Heart right ventricle (tissue), 16 donors: ENCODE measurements at regions not wholly inside any gene's neighbourhood (a gene's known extent, or its start where the extent isn't known, plus 50 kb on each side); places are given as distances from the start of the nearest gene placed in this dataset.
"Not testable (repeated sequence)": the region's sequence is repeated elsewhere in the genome, so short reads cannot be mapped to it uniquely, and the experiment has no call there.

ENCODE experiments used
- ATAC-seq, 8 donors: fragments of 200-7000 bp; cut with Tn5 transposase; one replicate each; pipeline ENCODE4 v1.9.1; 2020; ENCODE audit warnings: mild to moderate bottlenecking in 8 of 8, moderate library complexity in 8 of 8, moderate number of reproducible peaks in 1 of 8
- DNase-seq, 2 donors: peaks; one replicate each; pipeline ENCODE4 v3.0.0-alpha.2; 2020
- H3K27ac ChIP-seq, 10 donors: fragments of 200-600 bp; sonication (generic) in 2 of 10; one replicate each; pipeline versions ENCODE4 v1.5.0 to v1.8.0; 2020 to 2022; ENCODE audit warnings: mild to moderate bottlenecking in 3 of 10
- H3K27me3 ChIP-seq, 7 donors: fragments of 200-600 bp; one replicate each; pipeline ENCODE4 v1.8.0; 2021 to 2022; ENCODE audit warnings: mild to moderate bottlenecking in 2 of 7
- H3K36me3 ChIP-seq, 9 donors: fragments of 200-600 bp; sonication (generic) in 1 of 9; one replicate each; pipeline versions ENCODE4 v1.5.0 to v1.8.0; 2020 to 2022; ENCODE audit warnings: mild to moderate bottlenecking in 2 of 9
- H3K4me1 ChIP-seq, 9 donors: fragments of 200-600 bp; sonication (generic) in 1 of 9; one replicate each; pipeline versions ENCODE4 v1.5.0 to v1.8.0; 2020 to 2022; ENCODE audit warnings: mild to moderate bottlenecking in 4 of 9
- H3K4me3 ChIP-seq, 10 donors: fragments of 200-600 bp; sonication (generic) in 2 of 10; one replicate each; pipeline versions ENCODE4 v1.5.0 to v1.8.0; 2020 to 2022; ENCODE audit warnings: mild to moderate bottlenecking in 7 of 10, moderate library complexity in 2 of 10
- H3K9me3 ChIP-seq, 11 donors: fragments of 200-600 bp in 10 of 11; sonication (generic) in 2 of 11; one replicate each; pipeline versions ENCODE4 v1.5.0 to v1.8.0; 2013 to 2022; ENCODE audit warnings: mild to moderate bottlenecking in 2 of 11, control low read depth in 1 of 11, moderate library complexity in 1 of 11
- WGBS, 2 donors: extraction: QIAGEN DNeasy Blood & Tissue Kit; methylation state at CpG; one replicate each; pipeline ENCODE4 v1.1.7; 2013; ENCODE audit warnings: inconsistent platforms in 1 of 2; 5-methylcytosine and 5-hydroxymethylcytosine counted together
- intact Hi-C, 10 donors: fragments of 100-400 bp; cut with DNase I; formaldehyde crosslinking; loops; one replicate each; pipeline versions ENCODE4 v1.11.1 to v1.14.2; 2022
- TF ChIP-seq, protein P1 (sequence below), 9 donors: fragments of 200-600 bp; sonication (generic) in 2 of 9; IDR thresholded peaks; one replicate each; pipeline versions ENCODE4 v1.5.0 to v1.8.0; 2021 to 2022; ENCODE audit warnings: antibody characterized with exemption in 9 of 9, mild to moderate bottlenecking in 5 of 9, moderate library complexity in 1 of 9
- donor health status: Arrhythmogenic right ventricular cardiomyopathy.
- donor health status: ischemic (EF 13 %, LVEDD 7.1; RV severe dilation, severe dysfunction).
- donor health status: healthy with polysubstance abuse.
- donor health status: DM: no; HTN: yes; CAD: no.
- donor health status: DM: no; HTN: no; CAD: no.
- donor health status: ischemic (EF 25% LVEDD 6.9; RV normal size, moderate dysfunction).
- donor health status: ischemic (EF 25% LVEDD 5.7; RV mildly dilated, moderate dysfunction).
- donor health status: healthy.
- donor health status: DM: yes; HTN: yes; CAD: no.
- donor health status: Ischemic cardiomyopathy.
- donor health status: ischemic (EF 35%, LVEDD 5.7; RV mildly dilated, moderate dysfunction).
- donor health status: nonischemic (EF 11% LVEDD 7.7; RV severe dilation, severe dysfunction).
- donor health status: DM: yes; HTN: yes; CAD: no.
- donor health status: PGD.
- donor health status: ischemic (EF 29% LVEDD 5.4; RV normal size, mild dysfunction).
- donor health status: nonischemic (EF 23%, LVEDD 6.1; RV moderate dilation, normal function).

DNA sequence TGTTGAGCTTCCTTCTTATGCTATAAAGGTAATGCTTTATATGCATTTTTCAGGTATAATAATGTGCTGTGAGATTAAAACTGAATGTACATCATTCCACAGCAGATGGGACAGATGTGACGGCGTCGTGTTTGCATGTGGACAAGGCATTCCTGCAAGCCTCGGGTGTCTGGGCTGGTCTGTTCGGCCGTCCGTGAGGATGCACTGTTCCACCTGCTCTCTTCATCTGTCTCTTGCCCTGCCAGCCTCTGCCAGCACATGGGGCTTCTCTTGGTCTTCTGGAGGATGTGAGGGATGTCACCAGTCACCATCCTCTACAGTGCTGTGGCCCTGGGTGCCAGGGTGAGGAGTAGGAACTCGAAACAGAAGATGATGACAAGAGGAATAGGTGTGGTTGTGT lies 223.2 kb downstream of the ERMARD start:
- 79 to 84% methylated on average over 8 of the region's 8 CpGs for WGBS, 2 donors
- peak in 1 of 2 donors; percentile 3 for DNase-seq

DNA sequence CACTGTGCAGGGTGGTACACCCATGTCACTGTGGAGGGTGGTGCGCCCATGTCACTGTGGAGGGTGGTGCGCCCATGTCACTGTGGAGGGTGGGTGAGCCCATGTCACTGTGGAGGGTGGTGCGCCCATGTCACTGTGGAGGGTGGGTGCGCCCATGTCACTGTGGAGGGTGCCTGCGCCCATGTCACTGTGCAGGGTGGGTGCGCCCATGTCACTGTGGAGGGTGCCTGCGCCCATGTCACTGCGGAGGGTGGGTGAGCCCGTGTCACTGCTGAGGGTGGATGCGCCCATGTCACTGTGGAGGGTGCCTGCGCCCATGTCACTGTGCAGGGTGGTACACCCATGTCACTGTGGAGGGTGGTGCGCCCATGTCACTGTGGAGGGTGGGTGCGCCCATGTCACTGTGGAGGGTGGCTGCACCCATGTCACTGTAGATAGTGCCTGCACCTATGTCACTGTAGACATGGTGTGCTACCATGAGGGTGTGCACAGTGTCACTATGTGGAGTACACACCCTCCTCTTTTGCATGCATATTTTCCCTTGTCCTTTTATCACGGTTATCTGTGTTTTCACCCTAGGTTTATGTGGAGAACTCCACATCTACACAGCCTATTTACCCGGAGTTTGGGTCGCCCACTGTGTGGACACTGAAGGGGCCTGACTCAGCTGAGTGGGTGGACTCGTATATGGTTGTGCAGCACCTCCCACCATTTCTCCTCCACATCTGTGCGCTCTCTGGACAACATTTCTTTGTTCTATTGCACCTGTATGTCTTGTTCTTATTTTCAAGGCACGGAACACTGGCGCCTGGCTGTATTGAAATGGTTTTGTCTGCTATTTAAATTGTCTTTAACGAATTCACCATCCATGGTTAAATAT lies 222.4 kb downstream of the ERMARD start:
- intact Hi-C loops = loop anchor here in 1 of 10 donors (10.0 kb wide), 1 partner anchor 321 kb away; the partner anchor contains the start of gene DLL1
- H3K4me3 ChIP-seq, H3K4me1 ChIP-seq, H3K9me3 ChIP-seq, ATAC-seq, H3K27ac ChIP-seq, H3K36me3 ChIP-seq: not testable (repeated sequence)
- peaks cover 0 to 12% (median 5%) of the 10 kb centered on the region in 7 donors for H3K27me3 ChIP-seq
- WGBS, 2 donors = 79 to 83% methylated on average over 21 of the region's 21 CpGs
- DNase-seq = peak in 1 of 2 donors; percentile 4

More for the DNA sequence above, 223.2 kb downstream of the ERMARD start:
- no peak for ATAC-seq
- Histone ChIP-seq H3K4me3 (no peak overlapping the region), H3K4me1 (peaks cover 0 to 8% (median 0%) of the 10 kb centered on the region in 9 donors), H3K27me3 (peaks cover 0 to 12% (median 5%) of the 10 kb centered on the region in 7 donors), H3K36me3 (no peaks in the 10 kb centered on the region), H3K27ac (no peak overlapping the region), H3K9me3 (no peaks in the 10 kb centered on the region)
- TF ChIP-seq, protein P1, sequence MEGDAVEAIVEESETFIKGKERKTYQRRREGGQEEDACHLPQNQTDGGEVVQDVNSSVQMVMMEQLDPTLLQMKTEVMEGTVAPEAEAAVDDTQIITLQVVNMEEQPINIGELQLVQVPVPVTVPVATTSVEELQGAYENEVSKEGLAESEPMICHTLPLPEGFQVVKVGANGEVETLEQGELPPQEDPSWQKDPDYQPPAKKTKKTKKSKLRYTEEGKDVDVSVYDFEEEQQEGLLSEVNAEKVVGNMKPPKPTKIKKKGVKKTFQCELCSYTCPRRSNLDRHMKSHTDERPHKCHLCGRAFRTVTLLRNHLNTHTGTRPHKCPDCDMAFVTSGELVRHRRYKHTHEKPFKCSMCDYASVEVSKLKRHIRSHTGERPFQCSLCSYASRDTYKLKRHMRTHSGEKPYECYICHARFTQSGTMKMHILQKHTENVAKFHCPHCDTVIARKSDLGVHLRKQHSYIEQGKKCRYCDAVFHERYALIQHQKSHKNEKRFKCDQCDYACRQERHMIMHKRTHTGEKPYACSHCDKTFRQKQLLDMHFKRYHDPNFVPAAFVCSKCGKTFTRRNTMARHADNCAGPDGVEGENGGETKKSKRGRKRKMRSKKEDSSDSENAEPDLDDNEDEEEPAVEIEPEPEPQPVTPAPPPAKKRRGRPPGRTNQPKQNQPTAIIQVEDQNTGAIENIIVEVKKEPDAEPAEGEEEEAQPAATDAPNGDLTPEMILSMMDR (IDR thresholded peaks at IDR 0.05) = no peak
- intact Hi-C loops = loop anchor here in 1 of 10 donors (10.0 kb wide), 1 partner anchor 320 kb away; the partner anchor contains the start of gene DLL1

DNA sequence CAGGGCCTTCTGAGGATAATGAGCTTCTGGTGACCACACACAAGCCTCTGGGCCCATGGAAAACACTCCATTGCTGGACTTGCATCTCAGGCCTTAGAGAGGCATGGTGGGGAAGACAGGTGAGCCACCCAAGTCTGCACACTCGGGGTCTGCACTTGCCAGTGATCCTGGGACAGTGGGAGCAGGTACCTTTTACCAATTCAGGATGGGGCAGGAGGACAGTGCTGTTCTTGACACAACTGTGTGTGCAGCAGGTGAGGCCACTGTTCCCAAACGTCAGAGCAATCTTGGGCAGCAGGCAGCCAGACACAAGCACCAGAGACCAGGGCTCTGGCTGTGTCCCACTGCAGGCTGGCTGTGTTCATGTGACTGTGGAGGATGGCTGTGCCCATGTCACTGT lies 221.3 kb downstream of the ERMARD start:
- Histone ChIP-seq H3K36me3 (no peaks in the 10 kb centered on the region), H3K27ac (no peak overlapping the region), H3K4me1 (peaks cover 0 to 8% (median 0%) of the 10 kb centered on the region in 9 donors), H3K9me3 (no peaks in the 10 kb centered on the region), H3K27me3 (peaks cover 0 to 9% (median 5%) of the 10 kb centered on the region in 7 donors), H3K4me3 (no peak overlapping the region)
- WGBS, 2 donors = 69 to 79% methylated on average over 2 of the region's 2 CpGs
- TF ChIP-seq, protein P1 (IDR thresholded peaks at IDR 0.05) = no peak
- no peak for ATAC-seq
- intact Hi-C loops = loop anchor here in 1 of 10 donors (10.0 kb wide), 1 partner anchor 322 kb away; the partner anchor contains the start of gene DLL1
- DNase-seq = no peak

DNA sequence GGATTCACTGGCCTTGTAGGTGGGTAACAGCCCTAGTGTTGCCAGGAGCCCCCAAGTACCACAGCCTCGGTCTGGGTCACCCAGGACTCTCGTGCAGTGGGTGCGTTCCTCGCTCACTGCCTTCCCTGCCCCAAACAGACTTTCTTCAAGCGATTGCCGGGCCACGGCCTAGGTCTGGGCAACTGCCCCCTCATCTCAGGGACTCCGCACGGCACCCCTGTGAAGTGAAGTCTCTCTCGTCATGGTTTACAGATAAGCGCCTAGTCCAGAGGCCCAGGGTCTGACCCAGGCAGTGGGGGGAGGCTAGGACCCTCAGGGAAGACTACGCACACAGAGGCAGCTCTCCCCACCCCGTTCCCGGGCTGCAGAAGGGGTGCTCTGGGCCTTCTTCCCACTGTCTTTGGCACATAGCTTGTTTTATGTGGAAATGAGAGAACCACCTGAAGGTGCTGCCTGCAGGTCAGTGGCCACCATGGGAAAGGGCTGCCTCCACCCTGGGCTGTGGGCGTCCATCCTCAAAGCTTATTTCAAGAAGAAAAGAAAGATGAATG lies 220.8 kb downstream of the ERMARD start:
- Histone ChIP-seq H3K36me3 (no peaks in the 10 kb centered on the region), H3K9me3 (no peaks in the 10 kb centered on the region), H3K4me3 (no peak overlapping the region), H3K27me3 (peaks cover 0 to 9% (median 0%) of the 10 kb centered on the region in 7 donors), H3K27ac (no peak overlapping the region), H3K4me1 (peaks cover 0 to 8% (median 0%) of the 10 kb centered on the region in 9 donors)
- TF ChIP-seq, protein P1 (IDR thresholded peaks at IDR 0.05) = no peak
- intact Hi-C loops = loop anchor here in 1 of 10 donors (10.0 kb wide), 1 partner anchor 323 kb away; the partner anchor contains the start of gene DLL1
- WGBS, 2 donors = 86 to 87% methylated on average over 15 of the region's 15 CpGs
- peak in 1 of 2 donors; percentile 4 for DNase-seq
- ATAC-seq = no peak
